GM18907 (cell line): ENCODE measurements at regions not wholly inside any gene's neighbourhood (a gene's known extent, or its start where the extent isn't known, plus 50 kb on each side); places are given as distances from the start of the nearest gene placed in this dataset.
"Not testable (repeated sequence)": the region's sequence is repeated elsewhere in the genome, so short reads cannot be mapped to it uniquely, and the experiment has no call there.

Experiments
- ATAC-seq: cut with Tn5 transposase; IDR thresholded peaks from one replicate; pipeline ENCODE4 v1.9.1; 2021; ENCODE audit warnings: mild to moderate bottlenecking, moderate library complexity; ENCODE audit not compliant: unreplicated experiment

GRCh38 chr4:65007841-65008439 lies 598.7 kb upstream of the TECRL start:
- no peak for ATAC-seq

GRCh38 chr4:64975177-64975576 lies 565.9 kb upstream of the TECRL start:
- ATAC-seq: no peak

GRCh38 chr4:64969081-64969480 lies 559.8 kb upstream of the TECRL start:
- no peak for ATAC-seq

- ATAC-seq: no peak
Observed at GRCh38 chr4:64967286-64967685, 558.0 kb upstream of the TECRL start.

- ATAC-seq: no peak
Observed at GRCh38 chr4:64960516-64960915, 551.3 kb upstream of the TECRL start.

- ATAC-seq: no peak
Observed at GRCh38 chr4:64940698-64941097, 531.4 kb upstream of the TECRL start.

- no peak for ATAC-seq
Observed at GRCh38 chr4:64935469-64936001, 526.3 kb upstream of the TECRL start.

GRCh38 chr4:64911846-64912245 lies 502.6 kb upstream of the TECRL start:
- no peak for ATAC-seq

GRCh38 chr4:64903986-64904385 lies 494.7 kb upstream of the TECRL start:
- no peak for ATAC-seq

GRCh38 chr4:64899563-64899962 lies 490.3 kb upstream of the TECRL start:
- no peak for ATAC-seq

- not testable (repeated sequence) for ATAC-seq
Observed at GRCh38 chr4:64899030-64899429, 489.8 kb upstream of the TECRL start.

- ATAC-seq: no peak
Observed at GRCh38 chr4:64897683-64898082, 488.4 kb upstream of the TECRL start.

- no peak for ATAC-seq
Observed at GRCh38 chr4:64895031-64895430, 485.8 kb upstream of the TECRL start.

GRCh38 chr4:64893205-64893604 lies 484.0 kb upstream of the TECRL start:
- no peak for ATAC-seq

GRCh38 chr4:64889906-64890610 lies 480.8 kb upstream of the TECRL start:
- ATAC-seq: no peak

- no peak for ATAC-seq
Observed at GRCh38 chr4:64883087-64883807, 474.0 kb upstream of the TECRL start.

GRCh38 chr4:64882311-64883086 lies 473.2 kb upstream of the TECRL start:
- no peak for ATAC-seq

GRCh38 chr4:64880557-64880956 lies 471.3 kb upstream of the TECRL start:
- no peak for ATAC-seq

- no peak for ATAC-seq
Observed at GRCh38 chr4:64876021-64876420, 466.8 kb upstream of the TECRL start.

GRCh38 chr4:64870558-64870957 lies 461.3 kb upstream of the TECRL start:
- ATAC-seq: no peak

GRCh38 chr4:64857815-64858214 lies 448.6 kb upstream of the TECRL start:
- no peak for ATAC-seq
